GM12878 (cell line): ENCODE measurements at regions not wholly inside any gene's neighbourhood (a gene's known extent, or its start where the extent isn't known, plus 50 kb on each side); places are given as distances from the start of the nearest gene placed in this dataset.

Experiments
- ATAC-seq: fragments of 200-7000 bp; cut with Tn5 transposase; 3 replicates; pipeline ENCODE4 v1.9.1; 2020; ENCODE audit warnings: mild to moderate bottlenecking, moderate library complexity
- BruUV-seq: library from RNA; stranded (reverse); fragments of 400-500 nt; replicated peaks from 2 replicates; lab custom pipeline; 2021; lab: Mats Ljungman, UMichigan
- CTCF ChIA-PET: fragments of 300-600 bp; sonication (Branson Sonifier 250); formaldehyde crosslinking; extraction: SDS; loops from one replicate; lab custom pipeline; 2021; ENCODE audit warnings: inconsistent platforms; lab: Yijun Ruan, JAX
- POLR2A ChIA-PET: fragments of 350-600 bp; formaldehyde crosslinking; extraction: SDS; loops from one replicate; lab custom pipeline; 2021; ENCODE audit warnings: inconsistent platforms; lab: Charles Lee
- RAD21 ChIA-PET: fragments of 300-600 bp; sonication (Branson Sonifier 250); formaldehyde crosslinking; loops from one replicate; lab custom pipeline; 2023; ENCODE audit warnings: antibody characterized with exemption; ENCODE audit not compliant: unreplicated experiment; lab: Charles Lee
- SMC1A ChIA-PET: fragments of 300-600 bp; sonication (Branson Sonifier 250); formaldehyde crosslinking; loops from one replicate; lab custom pipeline; 2023; ENCODE audit not compliant: unreplicated experiment, uncharacterized antibody; lab: Charles Lee
- DNase-seq: peaks from one replicate; pipeline ENCODE4 v3.0.0-alpha.2; 2011; ENCODE audit warnings: low read depth, low spot score
- FAIRE-seq: peaks from 3 replicates; lab custom pipeline; 2011; peaks lifted over from hg19 to GRCh38; lab: Jason Lieb, UNC
- H2AFZ ChIP-seq: 2 replicates; pipeline ENCODE4 v1.6.0; 2011; ENCODE audit warnings: low read depth, low read length, control low read depth; ENCODE audit not compliant: control insufficient read depth
- H3K27ac ChIP-seq: 2 replicates; pipeline ENCODE4 v1.5.1; 2011; ENCODE audit warnings: control low read depth; ENCODE audit not compliant: control insufficient read depth, insufficient read depth
- H3K27me3 ChIP-seq, 2 experiments: replicated peaks in 1 of 2; 2 replicates each; pipeline versions ENCODE4 v1.6.0 to v1.6.1; 2011; ENCODE audit warnings: low read length in 1 of 2; ENCODE audit not compliant: control insufficient read depth in 2 of 2, insufficient read depth in 2 of 2
- H3K36me3 ChIP-seq, 2 experiments: 2 replicates each; pipeline ENCODE4 v1.5.1; 2011; ENCODE audit warnings: low read length in 1 of 2; ENCODE audit not compliant: control insufficient read depth in 2 of 2, insufficient read depth in 2 of 2
- H3K4me1 ChIP-seq: 2 replicates; pipeline ENCODE4 v1.6.1; 2011; ENCODE audit warnings: mild to moderate bottlenecking, low read length, moderate library complexity, mixed read lengths; ENCODE audit not compliant: control insufficient read depth, insufficient read depth
- H3K4me2 ChIP-seq: 2 replicates; pipeline ENCODE4 v1.6.0; 2011; ENCODE audit warnings: control low read depth; ENCODE audit not compliant: control insufficient read depth, insufficient read depth
- H3K4me3 ChIP-seq: fragments of 200-600 bp; sonication (generic); 2 replicates; pipeline ENCODE4 v1.5.1; 2016
- H3K79me2 ChIP-seq: 2 replicates; pipeline ENCODE4 v1.6.0; 2011; ENCODE audit warnings: low read length; ENCODE audit not compliant: control insufficient read depth, insufficient read depth
- H3K9ac ChIP-seq: 2 replicates; pipeline ENCODE4 v1.8.0; 2011; ENCODE audit warnings: low read length, control low read depth, mixed read lengths; ENCODE audit not compliant: control insufficient read depth, insufficient read depth
- H3K9me3 ChIP-seq: replicated peaks from 3 replicates; pipeline ENCODE4 v1.5.1; 2011; ENCODE audit warnings: mild to moderate bottlenecking, low read length; ENCODE audit not compliant: control insufficient read depth, insufficient read depth
- H4K20me1 ChIP-seq: 2 replicates; pipeline ENCODE4 v1.6.0; 2011; ENCODE audit not compliant: control insufficient read depth, insufficient read depth
- ATF7 ChIP-seq: fragments of 450-650 bp; IDR thresholded peaks from 2 replicates; pipeline ENCODE4 v1.6.1; 2016; ENCODE audit warnings: low read depth, mild to moderate bottlenecking
- BCL3 ChIP-seq: IDR thresholded peaks from 2 replicates; pipeline ENCODE4 v1.6.1; 2011; ENCODE audit warnings: borderline replicate concordance, low read depth, mild to moderate bottlenecking, moderate library complexity, low read length; ENCODE audit not compliant: insufficient read depth, poor library complexity, severe bottlenecking
- CBFB ChIP-seq: IDR thresholded peaks from 2 replicates; pipeline ENCODE4 v1.6.1; 2016; ENCODE audit warnings: antibody characterized with exemption, low read depth
- CHD2 ChIP-seq: IDR thresholded peaks from 2 replicates; pipeline ENCODE4 v1.6.1; 2011; ENCODE audit warnings: low read depth, low read length, improper control_type of control experiment, borderline replicate concordance
- EZH2 ChIP-seq: IDR thresholded peaks from 2 replicates; pipeline ENCODE4 v1.6.1; 2012; ENCODE audit warnings: low read depth, mild to moderate bottlenecking, control low read depth, inconsistent platforms, low read length, borderline replicate concordance; ENCODE audit not compliant: control insufficient read depth
- MEF2A ChIP-seq: IDR thresholded peaks from 2 replicates; pipeline ENCODE4 v1.6.1; 2011; ENCODE audit warnings: low read depth, mild to moderate bottlenecking, low read length, moderate library complexity; ENCODE audit not compliant: insufficient read depth
- NFYB ChIP-seq: IDR thresholded peaks from 2 replicates; pipeline ENCODE4 v1.6.1; 2011; ENCODE audit warnings: low read depth, mild to moderate bottlenecking, low read length, improper control_type of control experiment, moderate library complexity; ENCODE audit not compliant: insufficient read depth
- NR2F1 ChIP-seq: fragments of 450-650 bp; conservative IDR thresholded peaks from 2 replicates; pipeline ENCODE4 v1.6.1; 2017; ENCODE audit warnings: mild to moderate bottlenecking
- POLR2A ChIP-seq: IDR thresholded peaks from 2 replicates; pipeline ENCODE4 v1.6.1; 2011; ENCODE audit warnings: low read depth, mild to moderate bottlenecking, low read length
- ZBTB4 ChIP-seq: fragments of 450-650 bp; formaldehyde crosslinking; IDR thresholded peaks from 2 replicates; pipeline ENCODE4 v1.4.0; 2022; ENCODE audit warnings: mild to moderate bottlenecking, moderate library complexity
- WGBS: methylation state at CpG from one replicate; pipeline ENCODE4 v1.1.6; 2016; ENCODE audit warnings: low lambda C conversion rate; ENCODE audit not compliant: insufficient replicate concordance, insufficient coverage; ENCODE audit errors: missing lambda C conversion rate; 5-methylcytosine and 5-hydroxymethylcytosine counted together
- in situ Hi-C: fragments of 300-500 bp; cut with MboI; formaldehyde crosslinking; loops from 9 replicates; pipeline ENCODE4 v1.14.3; 2018; ENCODE audit warnings: mixed read lengths
- intact Hi-C: fragments of 100-400 bp; cut with micrococcal nuclease; formaldehyde crosslinking; loops from one replicate; pipeline ENCODE4 v1.14.2; 2022; ENCODE audit not compliant: unreplicated experiment
- TF ChIP-seq, protein P1 (sequence below): fragments of 450-650 bp; IDR thresholded peaks from 2 replicates; pipeline ENCODE4 v1.6.1; 2017; ENCODE audit warnings: antibody characterized with exemption, mild to moderate bottlenecking, moderate library complexity
- TF ChIP-seq, protein P2 (sequence below): IDR thresholded peaks from 2 replicates; pipeline ENCODE4 v1.6.1; 2012; ENCODE audit warnings: mild to moderate bottlenecking, low read depth, low read length
- TF ChIP-seq, protein P3 (sequence below): IDR thresholded peaks from 2 replicates; pipeline ENCODE4 v1.6.1; 2011; ENCODE audit warnings: low read depth, mild to moderate bottlenecking, low read length, moderate library complexity, borderline replicate concordance; ENCODE audit errors: extremely low read depth

DNA sequence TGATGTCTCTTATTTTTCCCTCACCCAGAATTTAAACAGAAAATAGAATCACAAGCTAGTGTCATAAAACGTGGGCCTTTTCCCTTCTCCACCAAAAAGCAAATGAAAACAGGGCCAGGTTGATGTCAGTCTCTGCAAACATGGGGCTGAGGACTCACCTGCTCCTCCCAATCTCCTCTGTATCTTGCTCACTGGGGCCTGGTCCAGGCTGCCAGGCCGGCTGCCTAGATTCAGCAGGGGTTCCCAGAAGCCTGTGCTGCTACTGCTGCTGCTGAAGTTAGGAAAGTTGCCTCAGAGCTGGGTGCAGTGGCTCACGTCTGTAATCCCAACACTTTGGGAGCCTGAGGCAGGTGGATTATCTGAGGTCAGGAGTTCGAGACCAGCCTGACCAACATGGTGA, 84.3 kb downstream of the PCDH1 start:
- intact Hi-C loops (no loop called here), in situ Hi-C loops (no loop called here)
- Histone ChIP-seq H3K9ac (no peak overlapping the region), H3K79me2 (no peaks in the 10 kb centered on the region), H3K36me3 (no peaks in the 10 kb centered on the region), H3K4me2 (no peak overlapping the region), H3K4me1 (no peaks in the 10 kb centered on the region), H4K20me1 (no peaks in the 10 kb centered on the region), H3K27ac (no peak overlapping the region), H3K4me3 (no peak overlapping the region), H3K27me3 (peaks cover 0 to 1% of the 10 kb centered on the region in 2 experiments; a peak in 1 of 4 replicates), H3K9me3 (no peaks in the 10 kb centered on the region), H2AFZ (no peak overlapping the region)
- DNase-seq (no peak), FAIRE-seq (no peak), ATAC-seq (no peak)
- WGBS, result 7% methylated on average over 4 of the region's 4 CpGs
- BruUV-seq, result no TSS peak
- CTCF ChIA-PET, result no interaction called here
- SMC1A ChIA-PET, result interaction anchor here (0.6 kb wide), 1 partner anchor 39 kb away, joined by 3 read pairs; no protein-coding TSS in a partner anchor
- POLR2A ChIA-PET, result no interaction called here
- RAD21 ChIA-PET, result no interaction called here
- TF ChIP-seq, protein P1, sequence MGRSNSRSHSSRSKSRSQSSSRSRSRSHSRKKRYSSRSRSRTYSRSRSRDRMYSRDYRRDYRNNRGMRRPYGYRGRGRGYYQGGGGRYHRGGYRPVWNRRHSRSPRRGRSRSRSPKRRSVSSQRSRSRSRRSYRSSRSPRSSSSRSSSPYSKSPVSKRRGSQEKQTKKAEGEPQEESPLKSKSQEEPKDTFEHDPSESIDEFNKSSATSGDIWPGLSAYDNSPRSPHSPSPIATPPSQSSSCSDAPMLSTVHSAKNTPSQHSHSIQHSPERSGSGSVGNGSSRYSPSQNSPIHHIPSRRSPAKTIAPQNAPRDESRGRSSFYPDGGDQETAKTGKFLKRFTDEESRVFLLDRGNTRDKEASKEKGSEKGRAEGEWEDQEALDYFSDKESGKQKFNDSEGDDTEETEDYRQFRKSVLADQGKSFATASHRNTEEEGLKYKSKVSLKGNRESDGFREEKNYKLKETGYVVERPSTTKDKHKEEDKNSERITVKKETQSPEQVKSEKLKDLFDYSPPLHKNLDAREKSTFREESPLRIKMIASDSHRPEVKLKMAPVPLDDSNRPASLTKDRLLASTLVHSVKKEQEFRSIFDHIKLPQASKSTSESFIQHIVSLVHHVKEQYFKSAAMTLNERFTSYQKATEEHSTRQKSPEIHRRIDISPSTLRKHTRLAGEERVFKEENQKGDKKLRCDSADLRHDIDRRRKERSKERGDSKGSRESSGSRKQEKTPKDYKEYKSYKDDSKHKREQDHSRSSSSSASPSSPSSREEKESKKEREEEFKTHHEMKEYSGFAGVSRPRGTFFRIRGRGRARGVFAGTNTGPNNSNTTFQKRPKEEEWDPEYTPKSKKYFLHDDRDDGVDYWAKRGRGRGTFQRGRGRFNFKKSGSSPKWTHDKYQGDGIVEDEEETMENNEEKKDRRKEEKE, result no peak
- TF ChIP-seq, protein P2, sequence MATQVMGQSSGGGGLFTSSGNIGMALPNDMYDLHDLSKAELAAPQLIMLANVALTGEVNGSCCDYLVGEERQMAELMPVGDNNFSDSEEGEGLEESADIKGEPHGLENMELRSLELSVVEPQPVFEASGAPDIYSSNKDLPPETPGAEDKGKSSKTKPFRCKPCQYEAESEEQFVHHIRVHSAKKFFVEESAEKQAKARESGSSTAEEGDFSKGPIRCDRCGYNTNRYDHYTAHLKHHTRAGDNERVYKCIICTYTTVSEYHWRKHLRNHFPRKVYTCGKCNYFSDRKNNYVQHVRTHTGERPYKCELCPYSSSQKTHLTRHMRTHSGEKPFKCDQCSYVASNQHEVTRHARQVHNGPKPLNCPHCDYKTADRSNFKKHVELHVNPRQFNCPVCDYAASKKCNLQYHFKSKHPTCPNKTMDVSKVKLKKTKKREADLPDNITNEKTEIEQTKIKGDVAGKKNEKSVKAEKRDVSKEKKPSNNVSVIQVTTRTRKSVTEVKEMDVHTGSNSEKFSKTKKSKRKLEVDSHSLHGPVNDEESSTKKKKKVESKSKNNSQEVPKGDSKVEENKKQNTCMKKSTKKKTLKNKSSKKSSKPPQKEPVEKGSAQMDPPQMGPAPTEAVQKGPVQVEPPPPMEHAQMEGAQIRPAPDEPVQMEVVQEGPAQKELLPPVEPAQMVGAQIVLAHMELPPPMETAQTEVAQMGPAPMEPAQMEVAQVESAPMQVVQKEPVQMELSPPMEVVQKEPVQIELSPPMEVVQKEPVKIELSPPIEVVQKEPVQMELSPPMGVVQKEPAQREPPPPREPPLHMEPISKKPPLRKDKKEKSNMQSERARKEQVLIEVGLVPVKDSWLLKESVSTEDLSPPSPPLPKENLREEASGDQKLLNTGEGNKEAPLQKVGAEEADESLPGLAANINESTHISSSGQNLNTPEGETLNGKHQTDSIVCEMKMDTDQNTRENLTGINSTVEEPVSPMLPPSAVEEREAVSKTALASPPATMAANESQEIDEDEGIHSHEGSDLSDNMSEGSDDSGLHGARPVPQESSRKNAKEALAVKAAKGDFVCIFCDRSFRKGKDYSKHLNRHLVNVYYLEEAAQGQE, result no peak
- TF ChIP-seq CBFB (no peak), CHD2 (no peak), NFYB (no peak), ZBTB4 (CRISPR knock-in tag) (no peak), POLR2A (no peak), ATF7 (no peak), EZH2 (no peak), NR2F1 (no peak), BCL3 (no peak), MEF2A (no peak)
- TF ChIP-seq, protein P3, sequence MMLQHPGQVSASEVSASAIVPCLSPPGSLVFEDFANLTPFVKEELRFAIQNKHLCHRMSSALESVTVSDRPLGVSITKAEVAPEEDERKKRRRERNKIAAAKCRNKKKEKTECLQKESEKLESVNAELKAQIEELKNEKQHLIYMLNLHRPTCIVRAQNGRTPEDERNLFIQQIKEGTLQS, result no peak
